Upper lobe of left lung (tissue), 6 donors: ENCODE measurements at regions not wholly inside any gene's neighbourhood (a gene's known extent, or its start where the extent isn't known, plus 50 kb on each side); places are given as distances from the start of the nearest gene placed in this dataset.

ENCODE experiments used
- ATAC-seq, 2 donors: fragments of 200-7000 bp; cut with Tn5 transposase; one replicate each; pipeline ENCODE4 v1.9.1; 2022; ENCODE audit warnings: mild to moderate bottlenecking in 2 of 2, moderate library complexity in 2 of 2; ENCODE audit not compliant: low FRiP score in 2 of 2
- DNase-seq, 2 donors: peaks; one replicate each; pipeline ENCODE4 v3.0.0-alpha.2; 2019 to 2020
- H3K27ac ChIP-seq, 4 donors: fragments of 200-600 bp; sonication (generic); one replicate each; pipeline ENCODE4 v1.5.1; 2016 to 2019
- H3K27me3 ChIP-seq, 4 donors: fragments of 200-600 bp; sonication (generic); one replicate each; pipeline ENCODE4 v1.5.1; 2017 to 2019
- H3K36me3 ChIP-seq, 4 donors: fragments of 200-600 bp; sonication (generic); one replicate each; pipeline ENCODE4 v1.5.1; 2016 to 2019
- H3K4me1 ChIP-seq, 4 donors: fragments of 200-600 bp; sonication (generic); one replicate each; pipeline ENCODE4 v1.5.1; 2018 to 2019
- H3K4me3 ChIP-seq, 4 donors: fragments of 200-600 bp; sonication (generic); one replicate each; pipeline ENCODE4 v1.5.1; 2017 to 2019; ENCODE audit warnings: mild to moderate bottlenecking in 2 of 4, moderate library complexity in 1 of 4
- H3K9me3 ChIP-seq, 4 donors: fragments of 200-600 bp; sonication (generic); one replicate each; pipeline ENCODE4 v1.5.1; 2018 to 2019
- EP300 ChIP-seq, 4 donors: sonication (generic); formaldehyde crosslinking; IDR thresholded peaks; one replicate each; pipeline ENCODE4 v1.5.1; 2017; ENCODE audit warnings: antibody characterized with exemption in 4 of 4, control low read depth in 2 of 4
- POLR2A ChIP-seq, 4 donors: fragments of 450-650 bp; IDR thresholded peaks; one replicate each; pipeline ENCODE4 v1.5.1; 2016 to 2017; ENCODE audit warnings: antibody characterized with exemption in 4 of 4, mild to moderate bottlenecking in 2 of 4
- POLR2AphosphoS5 ChIP-seq, 2 donors: sonication (generic); formaldehyde crosslinking; IDR thresholded peaks; one replicate each; pipeline ENCODE4 v1.5.1; 2017; ENCODE audit warnings: antibody characterized with exemption in 2 of 2
- WGBS, 2 donors: methylation state at CpG; one replicate each; pipeline ENCODE4 v1.1.5; 2017 to 2018; 5-methylcytosine and 5-hydroxymethylcytosine counted together
- TF ChIP-seq, protein P1 (sequence below), 6 experiments: fragments of 450-650 bp in 4 of 6; fragments of 200-600 bp in 2 of 6; sonication (generic) in 2 of 6; IDR thresholded peaks; one replicate each; pipeline ENCODE4 v1.5.1; 2016 to 2019; ENCODE audit warnings: antibody characterized with exemption in 6 of 6
- donor health status: DM: no; HTN: no; CAD: no; lungs with moderate emphysema.
- donor health status: DM: no; HTN: yes; CAD: no; lungs with severe emphysema.

DNA sequence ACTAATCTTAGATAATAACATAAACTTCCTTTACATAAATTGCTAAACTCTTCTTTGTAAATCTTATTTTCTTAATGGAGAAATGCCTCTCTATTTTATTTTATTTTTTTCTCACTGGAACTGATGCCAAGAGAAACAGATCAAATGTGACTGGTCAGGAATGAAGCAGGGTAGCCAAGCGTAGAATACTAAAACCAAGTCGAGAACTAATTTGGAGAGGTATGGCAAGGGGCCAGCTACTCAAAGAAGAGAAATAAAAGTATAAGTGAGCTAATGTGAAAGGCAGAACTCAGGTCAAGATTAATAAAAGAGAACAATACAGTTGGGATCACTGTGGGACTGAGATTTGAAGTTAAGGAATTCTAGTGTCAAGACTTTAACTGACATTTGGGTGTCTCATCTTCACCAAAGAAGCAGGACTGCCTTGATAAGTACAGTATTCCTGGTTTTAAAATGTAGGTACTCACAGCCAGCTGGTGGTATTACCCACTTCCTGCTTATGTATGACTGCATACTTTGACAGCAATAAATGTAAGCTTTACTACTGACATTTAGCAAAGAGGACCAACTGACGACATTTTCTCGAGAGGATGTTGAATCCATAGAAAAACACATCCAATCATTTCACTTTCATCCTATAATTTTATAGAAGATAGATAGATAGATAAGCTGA lies 1192.2 kb downstream of the EFNB2 start:
- 63 to 87% methylated on average over 4 of the region's 4 CpGs for WGBS, 2 donors
- TF ChIP-seq POLR2AphosphoS5 (IDR thresholded peaks at IDR 0.05) (no peak), POLR2A (IDR thresholded peaks at IDR 0.05) (no peak), EP300 (IDR thresholded peaks at IDR 0.05) (no peak)
- TF ChIP-seq, protein P1, sequence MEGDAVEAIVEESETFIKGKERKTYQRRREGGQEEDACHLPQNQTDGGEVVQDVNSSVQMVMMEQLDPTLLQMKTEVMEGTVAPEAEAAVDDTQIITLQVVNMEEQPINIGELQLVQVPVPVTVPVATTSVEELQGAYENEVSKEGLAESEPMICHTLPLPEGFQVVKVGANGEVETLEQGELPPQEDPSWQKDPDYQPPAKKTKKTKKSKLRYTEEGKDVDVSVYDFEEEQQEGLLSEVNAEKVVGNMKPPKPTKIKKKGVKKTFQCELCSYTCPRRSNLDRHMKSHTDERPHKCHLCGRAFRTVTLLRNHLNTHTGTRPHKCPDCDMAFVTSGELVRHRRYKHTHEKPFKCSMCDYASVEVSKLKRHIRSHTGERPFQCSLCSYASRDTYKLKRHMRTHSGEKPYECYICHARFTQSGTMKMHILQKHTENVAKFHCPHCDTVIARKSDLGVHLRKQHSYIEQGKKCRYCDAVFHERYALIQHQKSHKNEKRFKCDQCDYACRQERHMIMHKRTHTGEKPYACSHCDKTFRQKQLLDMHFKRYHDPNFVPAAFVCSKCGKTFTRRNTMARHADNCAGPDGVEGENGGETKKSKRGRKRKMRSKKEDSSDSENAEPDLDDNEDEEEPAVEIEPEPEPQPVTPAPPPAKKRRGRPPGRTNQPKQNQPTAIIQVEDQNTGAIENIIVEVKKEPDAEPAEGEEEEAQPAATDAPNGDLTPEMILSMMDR (IDR thresholded peaks at IDR 0.05): no peak
- Histone ChIP-seq H3K4me1 (no peaks in the 10 kb centered on the region), H3K4me3 (no peak overlapping the region), H3K27me3 (no peaks in the 10 kb centered on the region), H3K36me3 (no peaks in the 10 kb centered on the region), H3K27ac (no peak overlapping the region), H3K9me3 (no peaks in the 10 kb centered on the region)
- no peak for DNase-seq
- ATAC-seq: no peak

GRCh38 chr13:105342281-105342820 lies 1193.1 kb downstream of the EFNB2 start:
- 91 to 94% methylated on average over 11 of the region's 11 CpGs for WGBS, 2 donors
- no peaks in the 10 kb centered on the region for H3K9me3 ChIP-seq
- no peak overlapping the region for H3K27ac ChIP-seq
- H3K4me3 ChIP-seq: no peak overlapping the region
- no peaks in the 10 kb centered on the region for H3K27me3 ChIP-seq
- no peak for DNase-seq
- H3K36me3 ChIP-seq: no peaks in the 10 kb centered on the region
- no peaks in the 10 kb centered on the region for H3K4me1 ChIP-seq
- TF ChIP-seq EP300 (IDR thresholded peaks at IDR 0.05): no peak
- TF ChIP-seq, protein P1 (IDR thresholded peaks at IDR 0.05): no peak
- TF ChIP-seq POLR2AphosphoS5 (IDR thresholded peaks at IDR 0.05): no peak
- no peak for TF ChIP-seq POLR2A (IDR thresholded peaks at IDR 0.05)
- ATAC-seq: no peak

- ATAC-seq: no peak
- no peaks in the 10 kb centered on the region for H3K36me3 ChIP-seq
- H3K27me3 ChIP-seq: no peaks in the 10 kb centered on the region
- peaks cover 0 to 2% (median 0%) of the 10 kb centered on the region in 4 donors for H3K4me1 ChIP-seq
- TF ChIP-seq POLR2A (IDR thresholded peaks at IDR 0.05) (no peak), POLR2AphosphoS5 (IDR thresholded peaks at IDR 0.05) (no peak), EP300 (IDR thresholded peaks at IDR 0.05) (no peak)
- TF ChIP-seq, protein P1 (IDR thresholded peaks at IDR 0.05): no peak
- no peak overlapping the region for H3K4me3 ChIP-seq
- no peaks in the 10 kb centered on the region for H3K9me3 ChIP-seq
- 92 to 98% methylated on average over 2 of the region's 2 CpGs for WGBS, 2 donors
- no peak overlapping the region for H3K27ac ChIP-seq
- DNase-seq: no peak
Observed at GRCh38 chr13:105341758-105342157, 1193.7 kb downstream of the EFNB2 start.

GRCh38 chr13:105341256-105341655 lies 1194.2 kb downstream of the EFNB2 start:
- DNase-seq (no peak), ATAC-seq (no peak)
- no peak overlapping the region for H3K4me3 ChIP-seq
- H3K27ac ChIP-seq: no peak overlapping the region
- H3K27me3 ChIP-seq: no peaks in the 10 kb centered on the region
- H3K36me3 ChIP-seq: no peaks in the 10 kb centered on the region
- H3K4me1 ChIP-seq: peaks cover 0 to 6% (median 0%) of the 10 kb centered on the region in 4 donors
- no peaks in the 10 kb centered on the region for H3K9me3 ChIP-seq
- no peak for TF ChIP-seq POLR2A (IDR thresholded peaks at IDR 0.05)
- TF ChIP-seq, protein P1 (IDR thresholded peaks at IDR 0.05): no peak
- no peak for TF ChIP-seq EP300 (IDR thresholded peaks at IDR 0.05)
- TF ChIP-seq POLR2AphosphoS5 (IDR thresholded peaks at IDR 0.05): no peak
- 91 to 97% methylated on average over 3 of the region's 3 CpGs for WGBS, 2 donors
